ENCODE measurements at regions not wholly inside any gene's neighbourhood (a gene's known extent, or its start where the extent isn't known, plus 50 kb on each side); places are given as distances from the start of the nearest gene placed in this dataset.
"Not testable (repeated sequence)": the region's sequence is repeated elsewhere in the genome, so short reads cannot be mapped to it uniquely, and the experiment has no call there.

DNA sequence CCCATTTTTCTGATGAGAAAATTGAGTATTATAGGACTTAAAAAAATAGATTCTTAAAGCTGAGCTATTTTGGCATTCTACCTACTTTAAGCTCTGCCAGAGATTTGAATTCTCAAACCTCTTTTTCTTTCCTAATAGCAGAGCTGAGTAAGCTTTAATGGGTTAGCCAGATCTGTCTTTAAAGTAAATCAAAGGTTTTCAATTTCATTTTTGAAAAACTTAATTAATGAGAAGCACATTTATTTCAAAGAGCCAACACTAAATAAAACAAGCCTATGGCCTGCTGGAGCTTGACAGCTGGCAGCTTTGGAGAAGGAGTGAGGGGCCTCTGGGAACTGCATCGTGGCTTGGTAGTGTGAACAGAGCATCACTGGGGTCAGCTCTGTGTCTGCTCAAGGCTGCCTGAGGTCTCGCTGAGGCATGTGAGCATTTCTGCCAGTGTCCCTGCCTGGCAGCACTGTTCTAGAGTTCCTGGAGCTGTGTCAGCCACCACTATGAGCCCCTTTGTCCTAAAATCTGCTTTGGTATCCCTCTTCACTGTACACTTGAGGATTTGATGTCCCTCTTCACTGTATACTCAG lies 50.4 kb upstream of the PRSS23 start:
- intact Hi-C loops (cut with micrococcal nuclease): no loop called here

GRCh38 chr11:86749376-86749775 lies 51.0 kb upstream of the PRSS23 start:
- intact Hi-C loops (cut with micrococcal nuclease): no loop called here

DNA sequence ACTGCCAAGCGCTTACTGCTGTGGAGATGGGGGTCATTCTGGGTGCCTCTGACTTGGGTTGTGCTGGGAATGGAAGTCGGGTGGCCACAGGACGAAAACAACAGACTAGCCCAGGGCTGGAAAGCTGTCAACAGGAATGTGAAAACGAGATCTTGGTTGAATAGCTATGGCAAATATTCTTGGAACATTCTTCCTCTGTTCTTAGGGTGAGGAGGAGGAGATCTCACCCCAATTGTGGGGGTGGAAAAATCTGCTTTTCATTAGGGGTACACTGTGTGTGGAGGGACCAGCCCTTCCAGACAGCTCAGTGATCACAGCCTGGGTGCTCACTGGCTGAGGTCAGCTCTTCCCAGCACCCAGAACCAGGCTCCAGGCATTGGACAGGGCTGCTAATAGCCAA lies 52.0 kb upstream of the PRSS23 start:
- intact Hi-C loops (cut with micrococcal nuclease): no loop called here

DNA sequence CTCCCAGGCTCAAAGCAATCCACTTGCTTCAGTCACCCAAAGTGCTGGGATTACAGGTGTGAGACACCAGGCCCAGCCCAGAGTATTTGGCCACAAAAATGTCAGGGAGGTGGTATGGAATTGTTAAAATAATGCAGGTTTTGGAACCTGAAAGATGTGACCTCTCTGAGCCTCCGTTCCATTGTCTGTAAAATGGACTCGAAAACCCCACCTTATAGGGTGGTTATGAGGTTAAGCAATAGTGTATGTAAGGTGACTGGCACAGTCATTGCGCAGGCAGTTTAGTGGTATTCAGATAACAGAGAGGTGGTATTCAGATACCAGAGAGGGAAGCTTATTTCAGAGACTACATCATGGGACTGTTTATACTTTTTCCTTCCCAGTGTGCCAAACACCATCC lies 52.5 kb upstream of the PRSS23 start:
- intact Hi-C loops (cut with micrococcal nuclease): no loop called here

DNA sequence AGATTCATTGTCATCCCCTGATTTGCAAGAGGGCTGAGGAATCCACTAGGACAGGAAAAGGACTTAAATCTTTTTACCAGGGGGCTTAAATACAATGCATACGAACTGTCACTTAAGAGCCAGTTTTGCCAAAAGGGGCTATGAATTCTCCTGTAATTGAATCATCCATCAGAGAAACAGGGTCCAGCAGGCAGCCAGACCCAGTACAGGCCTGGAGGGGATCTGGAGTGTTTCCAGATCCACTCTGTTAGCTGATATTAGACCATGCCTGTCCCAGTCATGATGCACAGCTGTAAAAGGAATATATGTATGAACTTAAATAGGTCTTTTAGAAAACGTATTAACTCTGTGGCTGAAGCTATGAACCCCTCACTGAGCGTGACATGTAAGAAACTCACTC lies 53.8 kb upstream of the PRSS23 start:
- intact Hi-C loops (cut with micrococcal nuclease): no loop called here

- intact Hi-C loops (cut with micrococcal nuclease): no loop called here
These were observed 54.8 kb upstream of the PRSS23 start for GRCh38 chr11:86745571-86745970.

GRCh38 chr11:86743223-86744118 lies 56.9 kb upstream of the PRSS23 start:
- intact Hi-C loops (cut with micrococcal nuclease): loop anchor here (2.0 to 5.0 kb wide), 2 partner anchors 57 to 59 kb away; partner anchors contain the start of gene PRSS23

- intact Hi-C loops (cut with micrococcal nuclease): loop anchor here (2.0 to 5.0 kb wide), 3 partner anchors 55 to 103 kb away; partner anchors contain the start of gene PRSS23
These were observed 58.2 kb upstream of the PRSS23 start for GRCh38 chr11:86741839-86742805.

DNA sequence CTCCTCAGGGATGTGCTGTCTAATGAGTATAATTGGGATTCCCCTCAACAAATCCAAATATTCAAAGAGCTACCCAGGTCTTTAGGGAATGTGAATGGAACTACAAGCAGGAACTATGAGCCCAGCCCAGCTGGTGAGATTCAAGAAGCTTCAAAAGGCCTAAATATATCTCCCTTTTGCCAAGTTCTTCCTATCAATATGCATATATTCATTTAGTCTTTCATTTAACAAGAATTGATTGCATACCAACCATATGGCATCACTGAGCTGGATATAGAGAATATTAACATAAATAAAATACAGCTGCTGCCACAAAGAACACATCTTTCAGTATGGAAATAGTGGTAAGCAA lies 58.9 kb upstream of the PRSS23 start:
- intact Hi-C loops (cut with micrococcal nuclease): loop anchor here (2.0 to 5.0 kb wide), 2 partner anchors 61 to 103 kb away; partner anchors contain the start of gene PRSS23

- intact Hi-C loops (cut with micrococcal nuclease): loop anchor here (2.0 to 5.0 kb wide), 2 partner anchors 61 to 102 kb away; partner anchors contain the start of gene PRSS23
These were observed 59.5 kb upstream of the PRSS23 start for GRCh38 chr11:86740628-86741483.

- intact Hi-C loops (cut with micrococcal nuclease): no loop called here
These were observed 61.8 kb upstream of the PRSS23 start for GRCh38 chr11:86738568-86738967.

DNA sequence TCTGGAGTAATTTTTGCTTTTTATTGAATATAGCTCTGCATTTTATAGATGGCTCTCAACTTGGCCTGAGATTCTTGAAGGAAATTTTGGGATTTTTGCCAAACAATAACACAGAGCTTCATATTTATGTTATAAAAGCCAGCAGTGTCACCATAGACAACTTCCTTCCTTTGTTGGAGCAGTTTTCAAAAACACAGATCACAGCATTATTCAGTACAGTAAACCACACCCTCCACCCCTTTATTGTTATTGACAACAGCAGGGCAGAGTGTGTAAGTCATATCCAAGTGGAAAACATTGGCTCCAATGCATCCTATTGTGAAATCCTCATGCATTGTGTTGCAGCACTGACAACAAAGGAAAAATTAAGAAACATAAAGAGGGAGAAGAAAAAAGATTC lies 62.6 kb upstream of the PRSS23 start:
- intact Hi-C loops (cut with micrococcal nuclease): no loop called here

- intact Hi-C loops (cut with micrococcal nuclease): no loop called here
These were observed 63.1 kb upstream of the PRSS23 start for GRCh38 chr11:86737230-86737629.

DNA sequence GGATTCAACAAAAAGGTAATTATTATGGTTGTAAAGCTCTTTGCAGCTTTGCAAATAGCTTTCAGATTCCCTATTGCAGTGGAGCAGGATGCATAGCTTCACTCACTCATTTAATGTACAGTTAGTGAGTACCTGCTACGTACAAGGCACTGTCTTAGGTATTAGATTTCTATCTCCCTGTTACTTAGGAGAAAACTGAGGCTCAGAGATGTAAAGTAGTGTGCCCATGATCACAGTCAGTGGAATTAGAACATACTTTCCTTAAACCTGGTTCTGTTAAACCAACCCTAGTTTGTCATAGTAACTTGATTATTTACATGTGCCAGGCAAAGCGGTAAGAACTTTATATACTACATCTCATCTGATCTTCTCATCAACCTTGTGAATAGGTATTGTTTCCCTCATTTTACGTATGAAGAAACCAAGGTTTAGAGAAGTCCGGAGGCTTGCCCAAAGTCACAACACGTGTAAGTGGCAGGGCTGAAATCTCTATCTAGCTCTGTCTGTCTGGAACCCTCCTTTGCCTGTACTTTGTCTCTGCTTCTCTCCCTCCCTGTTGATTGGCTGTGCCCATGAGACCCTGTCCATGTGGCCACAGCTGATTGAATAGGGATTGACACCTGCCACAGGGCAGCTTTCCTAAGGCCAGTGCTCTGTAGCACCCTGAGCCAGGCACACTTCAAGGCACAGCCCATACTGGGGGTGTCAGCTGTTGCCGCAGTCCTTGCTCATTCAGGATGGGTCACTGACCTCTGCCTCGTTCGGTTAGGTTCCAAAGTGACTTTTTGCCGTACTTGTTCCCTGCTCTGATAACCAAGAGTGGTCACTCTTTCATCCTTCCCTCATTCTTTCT lies 63.8 kb upstream of the PRSS23 start:
- intact Hi-C loops (cut with micrococcal nuclease): no loop called here

DNA sequence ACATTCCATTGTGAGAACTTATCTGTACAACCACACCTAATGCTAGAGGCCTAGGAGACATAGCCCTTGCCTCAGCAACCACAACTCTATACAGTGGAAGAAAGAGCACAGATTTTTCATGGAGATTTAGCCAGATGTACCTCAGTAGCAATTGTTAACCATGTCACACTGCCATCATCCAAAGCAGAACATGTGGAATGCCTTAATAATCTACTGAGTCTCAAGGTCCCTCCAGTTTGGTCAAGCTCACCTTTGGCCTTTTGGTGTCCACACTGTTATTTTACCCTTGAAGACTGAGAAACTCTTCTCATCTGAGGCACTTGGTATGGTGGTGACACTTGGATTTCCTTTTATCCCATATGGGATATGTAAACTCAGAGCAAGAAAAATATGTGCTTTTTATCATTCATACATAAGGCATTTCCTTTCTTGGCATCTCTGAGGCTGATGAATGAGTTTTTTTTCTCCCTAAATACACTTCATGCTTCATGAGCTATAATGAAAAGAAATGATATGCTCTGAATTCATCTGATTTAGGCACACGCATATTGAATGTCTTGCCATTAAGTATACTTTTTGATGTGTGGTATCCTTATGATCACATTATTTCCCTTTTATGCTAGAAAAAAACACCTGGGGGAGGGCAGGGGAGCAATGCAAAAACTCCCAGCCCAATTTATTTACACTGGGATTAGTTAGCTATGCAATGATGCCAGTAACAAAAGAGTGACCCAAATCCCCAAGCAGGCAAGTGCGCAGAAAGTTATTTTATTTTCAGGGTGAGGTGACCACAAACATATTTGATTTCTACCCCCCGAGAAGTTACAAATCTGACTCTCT lies 63.3 kb upstream of the ME3 start:
- intact Hi-C loops (cut with micrococcal nuclease): no loop called here

- intact Hi-C loops (cut with micrococcal nuclease): not testable (repeated sequence)
These were observed 60.3 kb upstream of the ME3 start for GRCh38 chr11:86732739-86733138.

DNA sequence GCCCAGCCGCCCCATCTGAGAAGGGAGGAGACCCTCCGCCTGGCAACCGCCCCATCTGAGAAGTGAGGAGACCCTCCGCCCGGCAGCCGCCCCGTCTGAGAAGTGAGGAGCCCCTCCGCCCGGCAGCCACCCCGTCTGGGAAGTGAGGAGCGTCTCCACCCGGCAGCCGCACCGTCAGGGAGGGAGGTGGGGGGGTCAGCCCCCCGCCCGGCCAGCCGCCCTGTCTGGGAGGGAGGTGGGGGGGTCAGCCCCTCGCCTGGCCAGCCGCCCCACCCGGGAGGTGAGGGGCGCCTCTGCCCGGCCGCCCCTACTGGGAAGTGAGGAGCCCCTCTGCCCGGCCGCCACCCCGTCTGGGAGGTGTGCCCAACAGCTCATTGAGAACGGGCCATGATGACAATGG lies 59.9 kb upstream of the ME3 start:
- intact Hi-C loops (cut with micrococcal nuclease): not testable (repeated sequence)

GRCh38 chr11:86729576-86729975 lies 57.2 kb upstream of the ME3 start:
- intact Hi-C loops (cut with micrococcal nuclease): not testable (repeated sequence)

DNA sequence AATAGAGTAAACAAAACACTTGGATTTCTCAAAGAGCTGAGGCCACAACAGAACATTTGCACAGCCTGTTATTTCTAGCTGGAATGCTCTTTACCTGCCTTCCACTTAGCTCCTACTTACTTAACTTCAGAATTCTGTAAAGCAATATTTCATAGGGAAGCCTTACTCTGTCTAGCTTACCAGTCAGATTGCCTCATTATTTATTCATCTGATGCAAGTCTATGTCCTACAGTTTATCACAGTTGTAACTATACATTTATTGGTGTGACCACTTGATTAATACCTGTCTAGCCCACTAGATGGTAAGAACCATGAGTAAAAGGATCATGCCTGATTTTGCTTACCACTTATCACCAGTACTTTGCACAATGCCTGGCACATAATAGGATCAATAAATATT lies 56.1 kb upstream of the ME3 start:
- intact Hi-C loops (cut with micrococcal nuclease): no loop called here
